ENCODE measurements at regions not wholly inside any gene's neighbourhood (a gene's known extent, or its start where the extent isn't known, plus 50 kb on each side); places are given as distances from the start of the nearest gene placed in this dataset.

- TF ChIP-seq, protein P1, sequence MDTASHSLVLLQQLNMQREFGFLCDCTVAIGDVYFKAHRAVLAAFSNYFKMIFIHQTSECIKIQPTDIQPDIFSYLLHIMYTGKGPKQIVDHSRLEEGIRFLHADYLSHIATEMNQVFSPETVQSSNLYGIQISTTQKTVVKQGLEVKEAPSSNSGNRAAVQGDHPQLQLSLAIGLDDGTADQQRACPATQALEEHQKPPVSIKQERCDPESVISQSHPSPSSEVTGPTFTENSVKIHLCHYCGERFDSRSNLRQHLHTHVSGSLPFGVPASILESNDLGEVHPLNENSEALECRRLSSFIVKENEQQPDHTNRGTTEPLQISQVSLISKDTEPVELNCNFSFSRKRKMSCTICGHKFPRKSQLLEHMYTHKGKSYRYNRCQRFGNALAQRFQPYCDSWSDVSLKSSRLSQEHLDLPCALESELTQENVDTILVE (CRISPR knock-in tag; IDR thresholded peaks at IDR 0.05) = no peak
- TF ChIP-seq ZBTB8A (CRISPR knock-in tag; IDR thresholded peaks at IDR 0.05; ENCODE audit: borderline replicate concordance, low read depth) (no peak), SALL2 (CRISPR knock-in tag; IDR thresholded peaks at IDR 0.05) (no peak), FOXP4 (CRISPR knock-in tag; IDR thresholded peaks at IDR 0.05) (no peak), NR2C2 (CRISPR knock-in tag; IDR thresholded peaks at IDR 0.05; ENCODE audit: borderline replicate concordance) (no peak), SUZ12 (IDR thresholded peaks at IDR 0.05; ENCODE audit: low read depth, low read length) (no peak), TARDBP (CRISPR knock-in tag; IDR thresholded peaks at IDR 0.05) (no peak), ZSCAN9 (CRISPR knock-in tag; IDR thresholded peaks at IDR 0.05; ENCODE audit: borderline replicate concordance) (no peak), POLR2A (IDR thresholded peaks at IDR 0.05; ENCODE audit: insufficient read depth in 1 of 2, low read depth in 2 of 2, low read length in 2 of 2) (no peak), EHMT2 (IDR thresholded peaks at IDR 0.05; ENCODE audit: borderline replicate concordance, low read depth, low read length) (no peak), GABPA (IDR thresholded peaks at IDR 0.05; ENCODE audit: low read depth, low read length) (no peak), GABPA (CRISPR knock-in tag; IDR thresholded peaks at IDR 0.05; ENCODE audit: low read depth) (no peak)
These were observed 90.2 kb upstream of the ATG10 start for GRCh38 chr5:81881595-81881994.

All from HepG2 (cell line).